GM19239 (cell line): ENCODE measurements at regions not wholly inside any gene's neighbourhood (a gene's known extent, or its start where the extent isn't known, plus 50 kb on each side); places are given as distances from the start of the nearest gene placed in this dataset.
"Not testable (repeated sequence)": the region's sequence is repeated elsewhere in the genome, so short reads cannot be mapped to it uniquely, and the experiment has no call there.

ENCODE experiments used
- DNase-seq: peaks from one replicate; pipeline ENCODE4 v3.0.0; 2011; ENCODE audit warnings: low spot score; ENCODE audit not compliant: insufficient read length
- FAIRE-seq: peaks from 2 replicates; lab custom pipeline; 2011; peaks lifted over from hg19 to GRCh38; lab: Jason Lieb, UNC

DNA sequence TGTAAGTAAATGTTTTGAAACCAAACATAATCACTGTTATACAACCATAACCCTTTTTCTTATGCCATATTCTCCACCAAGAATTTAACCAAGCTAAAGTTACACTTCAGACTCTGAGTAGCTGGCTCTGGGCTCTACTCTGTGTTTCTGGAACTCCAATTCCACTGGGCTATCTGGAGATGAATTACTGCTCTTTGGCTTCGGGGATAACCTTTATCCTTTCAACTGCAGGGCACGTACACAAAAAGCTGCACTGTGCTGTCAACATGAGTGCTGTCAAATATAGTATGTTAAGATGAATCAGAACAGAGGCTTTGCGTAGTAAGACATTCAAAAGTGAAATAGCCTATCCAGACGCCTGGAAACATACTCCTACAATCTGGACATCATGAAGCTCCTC, 500.6 kb downstream of the LTN1 start:
- DNase-seq: no peak
- no peak for FAIRE-seq

DNA sequence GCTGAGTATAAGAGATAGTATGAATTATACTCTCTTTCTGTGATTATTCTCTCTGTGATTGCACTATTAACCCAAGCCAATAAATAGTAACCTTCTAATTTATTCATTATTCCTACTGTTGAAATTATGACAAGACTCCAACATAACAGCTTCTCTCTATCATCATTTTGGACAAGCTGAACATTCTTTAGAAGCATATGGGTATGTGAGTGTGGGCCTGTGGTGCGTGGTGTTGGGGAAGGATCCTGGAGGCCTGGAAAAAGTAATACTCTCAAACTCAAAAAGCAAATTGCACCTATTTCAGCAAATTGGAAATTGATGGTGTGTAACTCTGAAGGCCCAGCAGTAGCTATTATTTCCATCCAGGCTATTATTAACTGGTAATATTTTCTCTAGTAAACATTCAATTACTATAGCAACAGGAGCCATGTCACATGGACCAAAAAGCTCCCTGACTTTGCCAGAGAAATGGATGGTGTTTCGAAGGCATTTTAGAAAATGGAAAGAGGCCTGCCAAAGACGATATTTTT, 502.8 kb downstream of the LTN1 start:
- no peak for FAIRE-seq
- DNase-seq: no peak

DNA sequence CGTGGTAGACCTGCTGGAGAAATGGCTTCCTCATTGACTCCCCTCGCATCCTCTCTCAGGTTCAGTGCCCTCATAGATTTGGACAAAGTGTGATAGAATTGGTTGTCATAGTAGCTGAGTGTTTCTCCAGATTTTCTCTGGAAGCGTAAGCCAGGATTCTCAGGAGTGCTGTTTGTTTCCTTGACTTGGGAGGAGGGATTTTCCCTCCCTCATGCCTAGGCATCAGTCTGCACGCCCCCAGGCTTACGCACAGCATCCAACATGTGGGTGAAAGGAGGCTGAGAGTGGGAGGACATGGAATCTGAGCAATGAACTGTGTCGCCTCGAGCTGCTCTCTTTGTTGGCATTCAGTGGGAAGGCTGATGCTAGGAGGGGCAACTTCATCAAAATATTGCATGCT, 503.5 kb downstream of the LTN1 start:
- no peak for DNase-seq
- FAIRE-seq: no peak

DNA sequence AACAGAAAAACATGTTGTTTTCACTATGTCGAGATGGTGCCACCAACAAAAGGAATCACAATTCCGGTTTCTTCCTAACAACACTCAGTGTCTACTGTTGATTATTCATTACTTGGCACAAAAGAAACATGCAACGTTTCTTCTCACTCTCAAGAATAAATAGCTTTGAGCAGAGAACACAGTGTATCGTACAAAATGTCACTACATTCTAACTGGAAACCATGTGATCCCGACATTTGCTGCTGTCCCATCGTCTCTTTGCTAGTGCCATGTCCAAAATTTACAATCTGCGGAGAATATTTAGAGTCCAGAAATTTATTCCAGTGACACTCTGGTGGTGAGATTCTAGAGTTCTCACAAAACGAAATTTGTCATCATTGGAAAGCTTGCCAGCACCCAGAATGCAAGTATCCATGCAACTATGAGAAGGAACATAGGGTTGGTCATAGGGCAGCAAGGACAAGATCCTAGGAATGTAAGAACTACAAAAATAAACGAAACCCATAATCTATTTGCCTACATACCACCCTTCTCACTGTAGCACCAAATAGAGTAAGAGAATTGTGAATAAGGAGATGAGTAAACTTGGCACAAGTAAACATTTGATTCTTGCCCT, 505.1 kb downstream of the LTN1 start:
- DNase-seq (no peak), FAIRE-seq (no peak)

DNA sequence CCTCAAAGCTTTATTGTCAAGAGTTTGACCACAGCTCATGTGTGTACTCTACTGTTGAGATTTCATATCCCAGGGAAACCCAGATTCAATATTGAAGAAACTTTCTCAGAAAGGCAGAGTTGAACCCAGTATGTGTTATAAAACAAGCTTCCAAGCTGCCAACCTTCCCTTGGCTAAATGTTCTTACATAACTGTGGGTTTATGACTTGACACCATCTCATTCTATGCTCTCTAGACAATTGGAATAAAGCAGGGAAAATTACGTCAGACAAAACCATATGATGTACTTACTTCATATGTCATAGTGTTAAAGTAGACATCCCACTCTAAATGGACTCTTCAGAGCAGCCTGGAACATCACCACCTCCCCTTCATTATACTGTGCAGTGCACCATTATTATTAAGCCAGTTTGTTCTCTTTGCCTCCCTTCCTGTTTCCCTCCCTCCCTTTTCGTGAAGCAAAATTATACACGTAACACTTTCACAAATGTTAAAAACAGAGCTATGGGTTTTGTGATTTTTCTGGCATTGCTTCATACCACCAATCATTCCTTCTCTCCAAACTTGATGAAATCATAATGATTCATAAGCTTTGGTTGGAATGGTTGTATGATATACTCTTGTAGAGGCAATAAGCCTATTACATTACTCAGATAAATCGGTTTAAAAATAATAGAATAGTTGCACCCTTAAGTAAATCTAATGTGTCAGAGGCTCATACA, 507.2 kb downstream of the LTN1 start:
- FAIRE-seq (no peak), DNase-seq (no peak)

DNA sequence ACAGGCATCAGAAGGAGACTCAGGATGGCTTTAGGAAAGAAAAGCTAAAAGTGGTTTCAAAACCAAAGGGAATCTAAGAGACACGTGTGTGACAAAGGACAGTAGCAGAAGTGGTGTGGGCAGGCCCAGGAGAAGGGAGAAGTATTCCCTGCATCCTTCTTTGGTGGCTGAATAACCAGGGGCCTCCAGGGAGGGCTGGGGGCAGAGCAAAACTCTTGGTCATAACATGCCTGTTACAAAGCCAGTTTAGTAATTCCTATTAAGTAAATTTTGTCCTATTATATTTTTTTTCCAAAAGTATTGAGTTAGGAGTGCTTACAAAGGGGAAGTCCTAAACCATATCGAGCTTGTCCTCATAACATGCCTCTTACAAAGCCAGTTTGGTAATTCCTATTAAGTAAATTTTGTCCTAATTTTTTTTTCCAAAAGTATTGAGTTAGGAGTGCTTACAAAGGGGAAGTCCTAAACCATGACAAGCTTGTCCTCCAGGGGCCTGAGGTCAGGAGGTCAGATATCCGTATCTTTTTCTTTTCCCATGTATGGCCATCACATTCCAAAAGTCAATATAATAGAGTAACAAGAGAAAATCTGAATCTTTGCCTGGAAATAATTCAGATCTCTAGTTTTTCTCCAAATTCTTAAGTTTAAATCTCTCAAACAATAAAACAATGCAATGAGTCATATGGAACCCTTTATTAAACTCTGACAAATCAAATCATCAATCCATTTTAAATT, 509.2 kb downstream of the LTN1 start:
- DNase-seq (no peak), FAIRE-seq (no peak)

DNA sequence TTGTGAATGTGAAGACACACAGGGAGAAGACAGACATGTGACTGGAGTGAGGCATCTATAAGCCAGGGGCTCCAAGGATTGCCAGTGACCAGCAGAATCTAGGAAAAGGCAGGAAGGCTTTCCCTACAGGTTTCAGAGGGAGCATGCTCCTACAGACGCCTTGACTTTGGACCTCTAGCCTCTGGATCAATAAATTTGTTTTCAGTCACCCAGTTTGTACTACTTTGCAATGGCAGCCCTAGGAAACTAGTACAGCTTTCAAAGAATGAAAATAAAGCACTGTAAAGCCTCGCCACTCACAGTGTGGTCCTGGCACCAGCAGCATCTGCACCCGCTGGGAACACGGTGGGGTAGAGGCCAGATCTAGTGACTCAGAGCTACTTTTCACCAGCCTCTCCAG, 510.0 kb downstream of the LTN1 start:
- DNase-seq (no peak), FAIRE-seq (no peak)

DNA sequence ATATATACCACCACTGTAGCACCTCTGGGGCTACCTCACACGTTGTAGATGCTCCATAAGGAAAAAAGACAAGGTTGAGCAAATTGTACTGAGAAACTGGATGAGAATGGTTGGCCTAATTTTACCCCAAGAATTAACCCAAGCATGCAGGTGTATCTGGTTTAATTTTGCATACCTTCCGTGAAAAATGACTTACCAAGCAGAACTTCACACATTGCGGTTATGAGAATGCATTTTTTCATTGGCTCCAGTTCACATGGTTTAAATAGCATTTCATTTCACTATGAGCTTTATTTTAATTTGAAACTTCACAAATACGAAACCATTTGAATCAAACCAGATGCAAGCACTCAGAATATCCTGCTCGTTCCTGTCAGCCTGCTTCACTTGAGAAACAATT, 512.2 kb downstream of the LTN1 start:
- DNase-seq (no peak), FAIRE-seq (no peak)

DNA sequence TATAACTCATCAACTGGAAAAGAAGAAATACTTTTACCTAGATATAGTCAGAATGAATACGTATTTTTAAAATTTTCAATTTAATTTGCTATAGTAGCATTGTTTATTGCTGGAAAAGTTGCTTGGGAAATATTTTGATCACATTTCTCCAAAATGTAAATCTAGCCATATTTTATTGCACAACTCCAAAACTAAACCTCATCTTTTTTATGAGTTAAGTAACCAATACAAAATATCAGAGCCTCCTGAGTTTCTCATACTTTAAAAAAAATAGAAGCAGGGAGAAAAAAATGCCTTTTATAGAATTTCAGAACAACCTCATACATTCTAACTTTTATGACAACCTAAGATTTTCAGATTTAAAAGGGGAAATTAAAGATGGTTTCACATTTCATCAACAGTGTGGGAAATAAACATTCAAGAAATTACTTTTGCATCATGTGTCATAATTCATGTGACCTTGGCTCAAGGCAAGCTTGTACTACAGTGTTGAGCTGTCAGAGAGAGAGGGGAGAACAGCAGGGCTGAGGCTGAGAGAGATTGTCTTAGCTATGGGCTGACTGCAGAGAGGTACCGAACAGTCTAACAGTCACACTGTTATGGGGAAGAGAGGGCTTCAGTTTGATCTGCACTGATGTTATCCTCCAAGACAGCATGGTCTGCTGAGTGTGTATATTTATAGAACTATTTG, 519.0 kb downstream of the LTN1 start:
- FAIRE-seq (no peak), DNase-seq (no peak)

DNA sequence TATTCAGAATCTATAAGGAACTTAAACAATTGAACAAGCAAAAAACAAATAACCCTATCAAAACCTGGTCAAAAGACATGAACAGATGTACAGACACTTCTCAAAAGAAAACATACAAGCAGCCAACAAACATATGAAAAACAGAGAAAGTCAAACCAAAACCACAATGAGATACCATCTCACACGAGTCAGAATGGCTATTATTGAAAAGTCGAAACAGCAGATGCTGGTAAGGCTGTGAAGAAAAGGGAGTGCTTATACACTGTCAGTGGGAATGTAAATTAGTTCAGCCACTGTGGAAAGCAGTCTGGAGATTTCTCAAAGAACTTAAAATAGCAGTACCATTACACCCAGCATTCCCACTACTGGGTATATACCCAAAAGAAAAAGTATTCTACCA, 520.1 kb downstream of the LTN1 start:
- DNase-seq, FAIRE-seq: not testable (repeated sequence)

DNA sequence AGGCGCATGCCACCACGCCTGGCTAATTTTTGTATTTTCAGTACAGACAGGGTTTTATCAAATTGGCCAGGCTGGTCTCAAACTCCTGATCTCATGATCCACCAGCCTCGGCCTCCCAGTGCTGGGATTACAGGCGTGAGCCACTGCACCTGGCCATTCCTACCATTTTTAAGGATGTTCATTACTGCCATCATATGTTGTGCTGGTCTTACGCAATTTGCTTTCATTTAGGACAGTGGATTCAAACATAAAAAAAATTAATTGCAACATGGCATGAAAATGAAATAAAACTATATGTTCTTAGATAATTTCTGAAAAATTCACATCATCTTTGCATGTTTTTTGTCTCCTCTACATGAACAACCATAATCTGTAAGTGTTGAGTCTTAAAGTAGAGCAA, 527.7 kb downstream of the LTN1 start:
- no peak for FAIRE-seq

DNA sequence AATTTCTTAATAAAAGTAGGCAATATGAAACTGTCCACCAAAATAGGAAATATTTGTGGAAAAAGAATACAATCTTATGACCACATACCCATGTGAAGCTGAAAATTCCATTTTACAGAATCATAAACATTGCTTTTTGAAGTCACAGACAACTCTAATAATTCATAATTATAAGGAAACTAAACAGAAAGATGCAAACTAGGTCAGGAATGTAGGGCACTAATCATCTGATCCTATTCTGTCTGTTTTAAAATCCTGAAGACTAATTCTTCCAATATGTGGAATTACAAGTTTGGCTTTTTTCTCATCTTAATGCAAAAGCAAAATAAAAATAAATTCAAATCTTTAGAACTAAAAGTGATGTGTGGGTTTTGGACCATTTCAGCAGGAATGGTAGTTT, 528.6 kb downstream of the LTN1 start:
- no peak for FAIRE-seq
- DNase-seq: no peak

More for the DNA sequence above, 527.7 kb downstream of the LTN1 start:
- DNase-seq: no peak

DNA sequence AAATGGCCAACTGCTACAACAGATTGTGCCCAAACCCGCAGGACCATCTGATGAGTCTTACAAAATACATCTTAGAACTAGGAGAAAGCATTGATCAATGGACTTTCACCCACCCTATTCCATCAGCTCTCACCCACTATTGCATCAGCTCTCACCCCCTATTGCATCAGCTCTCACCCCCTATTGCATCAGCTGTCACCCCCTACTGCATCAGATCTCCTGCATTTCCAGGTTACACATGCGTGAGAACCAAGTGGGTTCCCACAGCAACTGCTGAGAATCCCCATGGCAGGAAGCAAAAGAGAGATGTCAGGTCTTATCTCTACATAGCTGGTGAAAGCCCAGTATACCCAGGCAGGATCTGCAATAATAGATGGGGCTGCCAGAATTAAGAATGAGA, 533.5 kb downstream of the LTN1 start:
- no peak for FAIRE-seq
- no peak for DNase-seq

DNA sequence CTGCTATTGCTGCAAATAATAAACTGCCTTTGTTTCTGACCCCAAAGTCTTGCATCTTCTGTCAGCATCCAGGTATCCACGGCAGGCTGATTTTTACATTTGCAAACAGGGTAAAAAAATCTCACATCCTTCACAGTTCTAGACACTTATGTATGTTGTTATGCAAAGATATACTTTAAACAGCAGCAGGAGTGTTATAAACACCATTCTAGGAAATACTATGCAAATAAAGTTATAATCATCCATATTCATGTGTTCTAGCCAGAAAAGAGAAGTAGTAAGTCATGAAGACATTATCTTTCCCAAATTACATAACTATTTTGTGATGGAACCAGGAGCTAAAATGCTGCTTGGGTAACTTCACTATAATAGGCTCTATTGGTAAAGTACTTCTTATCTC, 534.2 kb downstream of the LTN1 start:
- no peak for DNase-seq
- no peak for FAIRE-seq

DNA sequence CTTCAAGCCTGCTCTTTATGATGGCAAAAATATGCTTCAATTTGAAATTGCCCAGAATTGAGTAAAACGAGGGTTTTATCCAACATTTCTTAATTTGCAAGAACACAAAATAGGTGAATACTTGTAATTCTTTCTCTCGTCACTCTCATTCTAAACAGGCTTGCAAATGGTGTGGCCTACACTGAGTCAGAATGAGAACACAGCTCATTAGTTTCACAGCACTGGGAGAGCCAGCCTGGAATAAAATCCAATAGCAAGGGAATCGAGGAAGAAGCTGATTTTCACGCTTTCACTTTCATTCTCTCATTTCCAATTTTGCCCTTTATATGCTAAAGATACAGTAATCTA, 537.5 kb downstream of the LTN1 start:
- no peak for DNase-seq
- FAIRE-seq: no peak

DNA sequence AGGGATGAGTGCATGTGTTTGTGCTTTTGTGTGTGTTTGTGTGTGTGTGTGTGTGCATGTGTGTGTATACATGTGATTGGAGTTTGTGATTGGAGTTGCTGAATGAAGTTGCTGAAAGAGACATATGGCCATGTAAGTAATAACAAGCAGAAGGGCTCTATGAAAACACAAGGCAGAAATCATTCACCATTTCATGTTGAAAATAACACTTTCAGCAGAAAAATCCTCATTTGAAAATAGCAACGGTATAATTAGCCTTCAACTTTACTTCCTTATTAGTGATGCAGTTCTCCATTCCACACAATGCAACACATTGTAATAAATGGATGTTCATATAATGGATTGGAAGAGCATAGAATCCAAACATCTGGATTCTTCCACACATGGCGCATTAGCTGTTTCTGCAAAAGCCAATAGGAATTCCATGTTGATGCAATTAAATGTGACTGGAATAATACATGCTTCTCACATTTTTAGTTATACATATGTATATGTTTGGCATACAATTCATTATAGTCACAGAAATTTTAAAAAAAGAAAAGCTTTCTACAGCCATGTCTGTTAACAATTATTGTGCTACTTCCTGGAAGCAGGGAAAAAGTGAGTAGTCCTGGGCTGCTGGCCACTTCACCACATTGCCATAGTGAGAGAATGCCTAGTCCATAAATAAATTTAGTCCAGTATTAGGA, 538.0 kb downstream of the LTN1 start:
- no peak for FAIRE-seq
- no peak for DNase-seq

DNA sequence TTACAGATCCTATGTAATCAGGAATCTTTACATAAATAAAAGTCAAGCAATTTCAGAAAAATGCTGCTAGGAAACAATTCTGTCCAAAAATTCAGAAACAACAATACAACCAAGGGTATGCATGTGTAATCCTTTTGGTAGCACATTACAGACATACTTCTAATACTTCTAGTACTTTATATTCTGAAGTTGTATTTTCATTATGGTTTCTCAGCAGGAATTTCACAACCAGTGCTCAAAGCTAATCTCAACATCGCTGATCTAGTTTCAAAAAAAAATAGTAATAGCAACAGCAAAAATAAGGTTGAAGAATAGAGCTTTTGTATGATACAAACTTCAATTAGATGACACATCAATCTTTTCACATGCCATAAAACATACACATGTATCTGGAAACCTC, 545.2 kb downstream of the LTN1 start:
- FAIRE-seq (no peak), DNase-seq (no peak)

DNA sequence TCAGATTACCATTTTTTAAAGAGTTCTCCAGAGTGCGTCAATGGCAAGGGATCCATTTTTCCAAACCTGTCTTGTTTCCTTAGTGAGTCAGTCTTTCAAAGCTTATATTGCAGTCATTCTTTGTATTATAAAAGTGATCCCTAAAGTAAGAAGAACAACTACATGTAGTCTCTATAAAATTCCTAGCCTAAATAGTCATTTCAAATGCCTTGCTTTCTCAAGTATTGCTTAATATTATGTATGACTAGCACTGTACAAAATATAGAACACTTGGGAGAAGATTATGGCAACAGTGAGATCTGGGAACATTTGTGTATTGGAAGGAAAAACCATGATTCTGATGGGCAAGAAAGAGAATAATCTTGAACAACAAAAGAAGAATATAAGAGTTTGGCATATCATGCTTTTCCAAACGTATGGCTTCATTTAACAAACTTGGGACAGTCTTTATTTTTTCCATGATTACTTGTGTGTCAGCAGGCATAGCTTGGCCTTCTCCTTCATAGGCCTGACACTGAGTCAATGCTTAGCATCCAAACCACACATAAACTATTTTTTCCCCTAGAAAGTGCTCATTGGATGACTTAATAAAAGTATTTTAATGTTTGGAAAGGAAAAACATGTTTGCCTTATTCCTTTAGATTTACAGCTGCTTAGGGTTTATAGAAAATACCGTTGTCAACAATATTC, 547.4 kb downstream of the LTN1 start:
- no peak for DNase-seq
- FAIRE-seq: no peak

DNA sequence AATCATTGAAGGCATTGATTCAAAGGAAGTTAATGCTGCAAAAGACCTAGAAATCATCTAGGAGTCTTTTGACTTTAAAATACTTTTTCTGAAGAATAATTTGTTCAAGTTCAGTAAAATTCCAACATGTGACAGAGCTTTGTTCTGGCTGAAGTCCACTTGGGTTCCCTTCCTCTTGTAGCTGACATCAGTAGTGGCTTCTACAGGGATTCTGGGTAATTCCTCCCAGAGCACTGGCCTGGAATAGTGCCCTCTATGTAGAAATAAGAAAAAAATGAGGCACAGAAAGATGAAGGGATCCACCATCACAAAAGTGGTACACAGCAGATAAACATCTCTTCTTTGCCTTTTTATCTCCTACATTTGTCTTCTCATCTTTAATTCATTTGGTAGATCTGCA, 548.1 kb downstream of the LTN1 start:
- no peak for FAIRE-seq

DNA sequence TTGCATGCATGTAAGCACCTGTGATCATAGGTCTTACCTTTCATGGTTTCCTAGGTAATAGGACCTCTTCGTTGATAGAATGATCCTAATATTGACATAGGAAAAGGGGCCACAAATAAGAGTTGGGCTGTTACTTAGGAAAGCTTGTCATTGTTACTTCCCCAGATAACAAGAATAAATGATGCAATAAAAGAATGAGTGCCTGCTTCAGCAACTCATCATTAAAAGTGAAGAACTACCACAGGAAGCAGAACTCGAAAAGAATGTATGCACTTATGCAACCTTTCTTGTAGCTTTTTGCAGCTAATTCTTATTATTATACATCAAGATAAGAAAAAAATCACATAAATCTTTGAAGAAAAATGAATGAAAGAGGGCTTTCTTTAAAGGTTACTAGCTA, 548.6 kb downstream of the LTN1 start:
- no peak for FAIRE-seq

More for the DNA sequence above, 548.1 kb downstream of the LTN1 start:
- no peak for DNase-seq

More for the DNA sequence above, 548.6 kb downstream of the LTN1 start:
- no peak for DNase-seq
